ENCODE measurements at regions not wholly inside any gene's neighbourhood (a gene's known extent, or its start where the extent isn't known, plus 50 kb on each side); places are given as distances from the start of the nearest gene placed in this dataset.

GRCh38 chr13:109361562-109362289, 424.7 kb downstream of the IRS2 start:
- DNase-seq = no peak

- DNase-seq = no peak
Observed at GRCh38 chr13:109357751-109358471, 428.5 kb downstream of the IRS2 start.

GRCh38 chr13:109355875-109356434, 430.4 kb downstream of the IRS2 start:
- no peak for DNase-seq

- no peak for DNase-seq
Observed at GRCh38 chr13:109355166-109355565, 431.2 kb downstream of the IRS2 start.

- no peak for DNase-seq
Observed at GRCh38 chr13:109351236-109351635, 435.1 kb downstream of the IRS2 start.

GRCh38 chr13:109348519-109349258, 437.7 kb downstream of the IRS2 start:
- DNase-seq = no peak

GRCh38 chr13:109346060-109346459, 440.3 kb downstream of the IRS2 start:
- DNase-seq = no peak

- DNase-seq = no peak
Observed at GRCh38 chr13:109345433-109345941, 440.9 kb downstream of the IRS2 start.

GRCh38 chr13:109344552-109345157, 441.7 kb downstream of the IRS2 start:
- DNase-seq = no peak

GRCh38 chr13:109336730-109337129, 449.7 kb downstream of the IRS2 start:
- DNase-seq = no peak

GRCh38 chr13:109333893-109334651, 452.3 kb downstream of the IRS2 start:
- DNase-seq = no peak

GRCh38 chr13:109332506-109333499, 453.6 kb downstream of the IRS2 start:
- DNase-seq = no peak

- DNase-seq = no peak
Observed at GRCh38 chr13:109331898-109332297, 454.5 kb downstream of the IRS2 start.

- no peak for DNase-seq
Observed at GRCh38 chr13:109331011-109331433, 455.4 kb downstream of the IRS2 start.

- DNase-seq = no peak
Observed at GRCh38 chr13:109330123-109330522, 456.3 kb downstream of the IRS2 start.

GRCh38 chr13:109329175-109329574, 457.2 kb downstream of the IRS2 start:
- no peak for DNase-seq

- DNase-seq = no peak
Observed at GRCh38 chr13:109326601-109327000, 459.8 kb downstream of the IRS2 start.

- DNase-seq = no peak
Observed at GRCh38 chr13:109323338-109323737, 463.0 kb downstream of the IRS2 start.

- no peak for DNase-seq
Observed at GRCh38 chr13:109318945-109319590, 467.3 kb downstream of the IRS2 start.

- no peak for DNase-seq
Observed at GRCh38 chr13:109315481-109315880, 470.9 kb downstream of the IRS2 start.
